SK-N-SH treated with all-trans-retinoic acid at 6 μM for 48 hours (cell line): ENCODE measurements at regions not wholly inside any gene's neighbourhood (a gene's known extent, or its start where the extent isn't known, plus 50 kb on each side); places are given as distances from the start of the nearest gene placed in this dataset.

Source experiments
- ATAC-seq: fragments of 200-7000 bp; cut with Tn5 transposase; 3 replicates; pipeline ENCODE4 v1.9.1; 2020; ENCODE audit warnings: mild to moderate bottlenecking, moderate library complexity
- ARNTL ChIP-seq: fragments of 450-650 bp; formaldehyde crosslinking; IDR thresholded peaks from 2 replicates; pipeline ENCODE4 v1.5.0; 2020; ENCODE audit warnings: low read depth, mild to moderate bottlenecking, moderate library complexity, borderline replicate concordance
- BACH2 ChIP-seq: fragments of 250-450 bp; sonication (Bioruptor Pico); IDR thresholded peaks from 2 replicates; pipeline ENCODE4 v1.9.0; 2021; ENCODE audit warnings: mild to moderate bottlenecking, borderline replicate concordance
- CREB5 ChIP-seq: fragments of 250-450 bp; sonication (Bioruptor Pico); IDR thresholded peaks from 2 replicates; pipeline ENCODE4 v1.5.1; 2020; ENCODE audit warnings: low read depth, mild to moderate bottlenecking, moderate library complexity
- CSDC2 ChIP-seq: fragments of 250-450 bp; sonication (Bioruptor Pico); IDR thresholded peaks from 2 replicates; pipeline ENCODE4 v1.5.0; 2020; ENCODE audit warnings: mild to moderate bottlenecking, moderate library complexity
- ESRRG ChIP-seq: fragments of 250-450 bp; sonication (Bioruptor Pico); IDR thresholded peaks from 2 replicates; pipeline ENCODE4 v1.6.1; 2021; ENCODE audit warnings: mild to moderate bottlenecking
- ISL1 ChIP-seq: fragments of 250-450 bp; sonication (Bioruptor Pico); IDR thresholded peaks from 2 replicates; pipeline ENCODE4 v2.1.2; 2022; ENCODE audit warnings: mild to moderate bottlenecking, moderate library complexity
- OSR1 ChIP-seq: fragments of 250-450 bp; sonication (Bioruptor Pico); IDR thresholded peaks from 2 replicates; pipeline ENCODE4 v1.8.0; 2022; ENCODE audit warnings: moderate library complexity, mild to moderate bottlenecking, inconsistent platforms
- PATZ1 ChIP-seq: fragments of 250-450 bp; sonication (Bioruptor Pico); IDR thresholded peaks from 2 replicates; pipeline ENCODE4 v1.8.0; 2020; ENCODE audit warnings: mild to moderate bottlenecking, moderate library complexity, borderline replicate concordance
- PPARA ChIP-seq: fragments of 250-450 bp; sonication (Bioruptor Pico); IDR thresholded peaks from 2 replicates; pipeline ENCODE4 v1.5.0; 2020; ENCODE audit warnings: mild to moderate bottlenecking, borderline replicate concordance
- SNAI2 ChIP-seq: fragments of 250-450 bp; sonication (Bioruptor Pico); IDR thresholded peaks from 2 replicates; pipeline ENCODE4 v1.5.0; 2020; ENCODE audit warnings: mild to moderate bottlenecking, moderate library complexity
- TCF4 ChIP-seq: fragments of 250-450 bp; sonication (Bioruptor Pico); IDR thresholded peaks from 2 replicates; pipeline ENCODE4 v1.8.0; 2021; ENCODE audit warnings: mild to moderate bottlenecking, moderate library complexity, borderline replicate concordance
- TOX ChIP-seq: fragments of 250-450 bp; sonication (Bioruptor Pico); IDR thresholded peaks from 2 replicates; pipeline ENCODE4 v1.8.0; 2021; ENCODE audit warnings: mild to moderate bottlenecking, moderate library complexity, borderline replicate concordance
- ZFP30 ChIP-seq: fragments of 450-650 bp; formaldehyde crosslinking; IDR thresholded peaks from 2 replicates; pipeline ENCODE4 v1.5.0; 2022; ENCODE audit warnings: mild to moderate bottlenecking, moderate library complexity
- ZNF565 ChIP-seq: fragments of 450-650 bp; formaldehyde crosslinking; conservative IDR thresholded peaks from 2 replicates; pipeline ENCODE4 v1.5.0; 2020; ENCODE audit warnings: low read depth, mild to moderate bottlenecking, moderate library complexity
- ZNF70 ChIP-seq: fragments of 450-650 bp; formaldehyde crosslinking; IDR thresholded peaks from 2 replicates; pipeline ENCODE4 v1.5.0; 2020; ENCODE audit warnings: mild to moderate bottlenecking, moderate library complexity
- ZNF8 ChIP-seq: fragments of 450-650 bp; formaldehyde crosslinking; IDR thresholded peaks from 2 replicates; pipeline ENCODE4 v1.5.0; 2020; ENCODE audit warnings: mild to moderate bottlenecking, moderate library complexity
- TF ChIP-seq, protein P1 (sequence below): fragments of 250-450 bp; sonication (Bioruptor Pico); IDR thresholded peaks from 2 replicates; pipeline ENCODE4 v1.5.0; 2020; ENCODE audit warnings: mild to moderate bottlenecking, moderate library complexity
- TF ChIP-seq, protein P2 (sequence below): fragments of 250-450 bp; sonication (Bioruptor Pico); IDR thresholded peaks from 2 replicates; pipeline ENCODE4 v1.5.1; 2021; ENCODE audit warnings: mild to moderate bottlenecking, moderate library complexity

DNA sequence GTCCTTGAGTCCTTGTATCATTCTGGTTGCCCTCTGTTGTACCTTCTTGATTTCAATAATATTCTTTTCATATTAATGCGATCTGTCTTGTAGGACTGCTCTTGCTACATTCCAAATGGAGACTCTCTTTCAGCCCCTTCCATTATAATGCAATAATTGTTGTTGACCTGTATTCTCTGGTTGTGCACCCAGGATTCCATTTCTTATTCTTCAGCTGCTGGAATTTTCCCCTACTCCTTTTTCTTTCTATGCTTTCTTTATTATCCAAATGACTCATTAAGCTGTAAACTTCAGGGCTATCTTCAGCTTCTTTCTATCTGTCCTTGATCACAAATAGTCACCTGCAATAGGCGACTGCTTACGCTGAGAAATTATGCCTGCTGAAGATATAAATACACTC lies 321.5 kb downstream of the SATB1 start:
- no peak for TF ChIP-seq ZNF8 (CRISPR knock-in tag)
- no peak for TF ChIP-seq TOX (CRISPR knock-in tag)
- TF ChIP-seq, all 23 proteins: peak for 0
- ATAC-seq, result no peak

GRCh38 chr3:18100121-18100520 lies 325.0 kb downstream of the SATB1 start:
- ATAC-seq, result peak; percentile 47; the same call in 2 of the 3 replicates
- TF ChIP-seq ZNF70 (CRISPR knock-in tag) (peak; percentile 58), PPARA (CRISPR knock-in tag) (no peak)

DNA sequence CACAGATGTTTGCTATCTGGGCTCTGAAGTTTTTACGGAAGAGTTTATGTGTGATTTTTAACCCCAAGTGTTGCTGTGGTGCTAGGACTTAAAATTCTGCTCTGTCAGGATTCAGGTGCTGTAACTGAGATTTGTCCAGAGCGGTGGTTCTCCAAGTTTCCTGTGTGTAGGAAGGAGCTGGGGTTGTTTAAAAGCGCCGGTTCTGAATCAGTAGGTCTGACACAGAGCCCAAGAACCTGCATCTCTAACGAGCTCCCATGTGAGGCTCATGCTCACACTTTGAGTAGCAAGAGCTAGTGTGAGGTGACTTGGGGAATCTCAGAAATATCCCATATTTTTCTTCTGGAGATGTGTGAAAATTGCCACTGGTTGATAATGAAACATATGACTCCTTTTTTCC lies 325.5 kb downstream of the SATB1 start:
- peak; percentile 48 for ATAC-seq
- TF ChIP-seq ARNTL (CRISPR knock-in tag), result no peak
- TF ChIP-seq, protein P1, sequence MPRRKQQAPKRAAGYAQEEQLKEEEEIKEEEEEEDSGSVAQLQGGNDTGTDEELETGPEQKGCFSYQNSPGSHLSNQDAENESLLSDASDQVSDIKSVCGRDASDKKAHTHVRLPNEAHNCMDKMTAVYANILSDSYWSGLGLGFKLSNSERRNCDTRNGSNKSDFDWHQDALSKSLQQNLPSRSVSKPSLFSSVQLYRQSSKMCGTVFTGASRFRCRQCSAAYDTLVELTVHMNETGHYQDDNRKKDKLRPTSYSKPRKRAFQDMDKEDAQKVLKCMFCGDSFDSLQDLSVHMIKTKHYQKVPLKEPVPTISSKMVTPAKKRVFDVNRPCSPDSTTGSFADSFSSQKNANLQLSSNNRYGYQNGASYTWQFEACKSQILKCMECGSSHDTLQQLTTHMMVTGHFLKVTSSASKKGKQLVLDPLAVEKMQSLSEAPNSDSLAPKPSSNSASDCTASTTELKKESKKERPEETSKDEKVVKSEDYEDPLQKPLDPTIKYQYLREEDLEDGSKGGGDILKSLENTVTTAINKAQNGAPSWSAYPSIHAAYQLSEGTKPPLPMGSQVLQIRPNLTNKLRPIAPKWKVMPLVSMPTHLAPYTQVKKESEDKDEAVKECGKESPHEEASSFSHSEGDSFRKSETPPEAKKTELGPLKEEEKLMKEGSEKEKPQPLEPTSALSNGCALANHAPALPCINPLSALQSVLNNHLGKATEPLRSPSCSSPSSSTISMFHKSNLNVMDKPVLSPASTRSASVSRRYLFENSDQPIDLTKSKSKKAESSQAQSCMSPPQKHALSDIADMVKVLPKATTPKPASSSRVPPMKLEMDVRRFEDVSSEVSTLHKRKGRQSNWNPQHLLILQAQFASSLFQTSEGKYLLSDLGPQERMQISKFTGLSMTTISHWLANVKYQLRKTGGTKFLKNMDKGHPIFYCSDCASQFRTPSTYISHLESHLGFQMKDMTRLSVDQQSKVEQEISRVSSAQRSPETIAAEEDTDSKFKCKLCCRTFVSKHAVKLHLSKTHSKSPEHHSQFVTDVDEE (CRISPR knock-in tag), result no peak

DNA sequence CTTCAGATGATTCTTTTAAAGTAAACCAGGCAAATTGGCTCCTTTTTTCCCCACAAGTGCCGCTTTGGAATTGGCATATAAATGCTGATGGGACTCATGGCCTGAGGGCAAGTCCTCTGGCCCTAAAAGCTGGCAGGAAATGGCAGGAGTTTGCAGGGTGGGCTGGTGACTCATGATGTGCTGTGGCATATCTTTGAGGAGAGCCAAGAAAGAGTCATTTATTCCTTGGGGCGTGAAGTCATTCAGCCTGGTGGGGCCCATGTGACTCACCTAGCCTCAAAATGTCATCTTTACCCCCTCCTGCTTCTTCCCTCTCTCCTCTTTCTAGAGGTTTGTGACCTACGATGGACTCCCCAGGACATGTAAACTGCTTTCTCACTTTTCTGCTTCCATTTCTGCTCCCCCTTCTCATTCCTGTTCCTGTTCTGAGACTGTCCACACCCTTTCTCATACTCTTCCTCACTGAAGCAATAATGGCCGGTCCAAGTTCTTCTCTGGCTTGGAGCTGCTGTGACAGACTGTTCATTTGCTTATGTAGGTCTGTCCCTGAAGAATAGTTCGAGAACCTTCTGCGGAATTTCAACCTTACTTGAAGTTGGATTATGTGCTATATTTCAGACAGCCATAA lies 326.1 kb downstream of the SATB1 start:
- peak; percentile 91 for ATAC-seq
- TF ChIP-seq CSDC2 (CRISPR knock-in tag) (no peak), PATZ1 (CRISPR knock-in tag) (peak; percentile 79; the same call in 1 of the 2 replicates), ARNTL (CRISPR knock-in tag) (no peak), CREB5 (CRISPR knock-in tag) (no peak)
- TF ChIP-seq, protein P2, sequence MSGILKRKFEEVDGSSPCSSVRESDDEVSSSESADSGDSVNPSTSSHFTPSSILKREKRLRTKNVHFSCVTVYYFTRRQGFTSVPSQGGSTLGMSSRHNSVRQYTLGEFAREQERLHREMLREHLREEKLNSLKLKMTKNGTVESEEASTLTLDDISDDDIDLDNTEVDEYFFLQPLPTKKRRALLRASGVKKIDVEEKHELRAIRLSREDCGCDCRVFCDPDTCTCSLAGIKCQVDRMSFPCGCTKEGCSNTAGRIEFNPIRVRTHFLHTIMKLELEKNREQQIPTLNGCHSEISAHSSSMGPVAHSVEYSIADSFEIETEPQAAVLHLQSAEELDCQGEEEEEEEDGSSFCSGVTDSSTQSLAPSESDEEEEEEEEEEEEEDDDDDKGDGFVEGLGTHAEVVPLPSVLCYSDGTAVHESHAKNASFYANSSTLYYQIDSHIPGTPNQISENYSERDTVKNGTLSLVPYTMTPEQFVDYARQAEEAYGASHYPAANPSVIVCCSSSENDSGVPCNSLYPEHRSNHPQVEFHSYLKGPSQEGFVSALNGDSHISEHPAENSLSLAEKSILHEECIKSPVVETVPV (CRISPR knock-in tag), result no peak

GRCh38 chr3:18097989-18098388 lies 327.1 kb downstream of the SATB1 start:
- ATAC-seq, result no peak
- TF ChIP-seq BACH2, result no peak
- TF ChIP-seq ZNF565 (CRISPR knock-in tag), result no peak
- TF ChIP-seq OSR1, result no peak
- no peak for TF ChIP-seq CREB5 (CRISPR knock-in tag)
- TF ChIP-seq, protein P2 (CRISPR knock-in tag), result no peak
- TF ChIP-seq ZFP30 (CRISPR knock-in tag), result no peak
- TF ChIP-seq ZNF8 (CRISPR knock-in tag), result no peak
- TF ChIP-seq TCF4 (CRISPR knock-in tag), result no peak
- no peak for TF ChIP-seq ESRRG (CRISPR knock-in tag)
- no peak for TF ChIP-seq ISL1 (CRISPR knock-in tag)
- TF ChIP-seq, protein P1 (CRISPR knock-in tag), result no peak
- TF ChIP-seq TOX (CRISPR knock-in tag), result no peak
- TF ChIP-seq ZNF70 (CRISPR knock-in tag), result no peak
- TF ChIP-seq SNAI2 (CRISPR knock-in tag), result no peak
